ENCODE measurements at regions not wholly inside any gene's neighbourhood (a gene's known extent, or its start where the extent isn't known, plus 50 kb on each side); places are given as distances from the start of the nearest gene placed in this dataset.

- TF ChIP-seq, protein P1, sequence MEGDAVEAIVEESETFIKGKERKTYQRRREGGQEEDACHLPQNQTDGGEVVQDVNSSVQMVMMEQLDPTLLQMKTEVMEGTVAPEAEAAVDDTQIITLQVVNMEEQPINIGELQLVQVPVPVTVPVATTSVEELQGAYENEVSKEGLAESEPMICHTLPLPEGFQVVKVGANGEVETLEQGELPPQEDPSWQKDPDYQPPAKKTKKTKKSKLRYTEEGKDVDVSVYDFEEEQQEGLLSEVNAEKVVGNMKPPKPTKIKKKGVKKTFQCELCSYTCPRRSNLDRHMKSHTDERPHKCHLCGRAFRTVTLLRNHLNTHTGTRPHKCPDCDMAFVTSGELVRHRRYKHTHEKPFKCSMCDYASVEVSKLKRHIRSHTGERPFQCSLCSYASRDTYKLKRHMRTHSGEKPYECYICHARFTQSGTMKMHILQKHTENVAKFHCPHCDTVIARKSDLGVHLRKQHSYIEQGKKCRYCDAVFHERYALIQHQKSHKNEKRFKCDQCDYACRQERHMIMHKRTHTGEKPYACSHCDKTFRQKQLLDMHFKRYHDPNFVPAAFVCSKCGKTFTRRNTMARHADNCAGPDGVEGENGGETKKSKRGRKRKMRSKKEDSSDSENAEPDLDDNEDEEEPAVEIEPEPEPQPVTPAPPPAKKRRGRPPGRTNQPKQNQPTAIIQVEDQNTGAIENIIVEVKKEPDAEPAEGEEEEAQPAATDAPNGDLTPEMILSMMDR (IDR thresholded peaks at IDR 0.05; ENCODE audit: borderline replicate concordance, extremely low read depth, low read length, poor library complexity, severe bottlenecking): no peak
- no peak for TF ChIP-seq EZH2 (IDR thresholded peaks at IDR 0.05; ENCODE audit: borderline replicate concordance, low read depth, low read length, severe bottlenecking)
Observed at GRCh38 chr7:68070992-68071391, 1074.4 kb downstream of the TYW1 start.

All from DND-41 (cell line).